HL-60 (cell line): ENCODE measurements at regions not wholly inside any gene's neighbourhood (a gene's known extent, or its start where the extent isn't known, plus 50 kb on each side); places are given as distances from the start of the nearest gene placed in this dataset.

ENCODE experiments used
- DNase-seq, 2 experiments: peaks; one replicate each; pipeline ENCODE4 v3.0.0-alpha.2; 2010 to 2020; ENCODE audit warnings: low read depth in 1 of 2, low spot score in 1 of 2
- H3K27ac ChIP-seq: fragments of 250-450 bp; sonication (Bioruptor Pico); replicated peaks from 2 replicates; pipeline ENCODE4 v1.5.1; 2020; ENCODE audit warnings: mild to moderate bottlenecking, moderate library complexity
- H3K27me3 ChIP-seq: fragments of 250-450 bp; sonication (Bioruptor Pico); 2 replicates; pipeline ENCODE4 v1.5.1; 2021; ENCODE audit warnings: mild to moderate bottlenecking, moderate library complexity; ENCODE audit not compliant: insufficient read depth, poor library complexity, severe bottlenecking
- H3K4me3 ChIP-seq: replicated peaks from 2 replicates; pipeline ENCODE4 v1.5.1; 2011; ENCODE audit warnings: mild to moderate bottlenecking, control low read depth, low read length; ENCODE audit not compliant: insufficient read depth
- GABPA ChIP-seq: IDR thresholded peaks from 2 replicates; pipeline ENCODE4 v1.6.1; 2012; ENCODE audit warnings: low read depth
- POLR2AphosphoS5 ChIP-seq: IDR thresholded peaks from 2 replicates; pipeline ENCODE4 v1.6.1; 2012; ENCODE audit warnings: low read depth
- SPI1 ChIP-seq: IDR thresholded peaks from 2 replicates; pipeline ENCODE4 v1.6.1; 2012; ENCODE audit warnings: low read depth, mild to moderate bottlenecking, borderline replicate concordance
- TF ChIP-seq, protein P1 (sequence below): IDR thresholded peaks from one replicate; pipeline ENCODE4 v1.5.1; 2011; ENCODE audit warnings: low read length, control low read depth, inconsistent platforms; ENCODE audit not compliant: insufficient read depth
- TF ChIP-seq, protein P2 (sequence below): IDR thresholded peaks from 2 replicates; pipeline ENCODE4 v1.6.1; 2012; ENCODE audit warnings: low read depth; ENCODE audit not compliant: insufficient replicate concordance

DNA sequence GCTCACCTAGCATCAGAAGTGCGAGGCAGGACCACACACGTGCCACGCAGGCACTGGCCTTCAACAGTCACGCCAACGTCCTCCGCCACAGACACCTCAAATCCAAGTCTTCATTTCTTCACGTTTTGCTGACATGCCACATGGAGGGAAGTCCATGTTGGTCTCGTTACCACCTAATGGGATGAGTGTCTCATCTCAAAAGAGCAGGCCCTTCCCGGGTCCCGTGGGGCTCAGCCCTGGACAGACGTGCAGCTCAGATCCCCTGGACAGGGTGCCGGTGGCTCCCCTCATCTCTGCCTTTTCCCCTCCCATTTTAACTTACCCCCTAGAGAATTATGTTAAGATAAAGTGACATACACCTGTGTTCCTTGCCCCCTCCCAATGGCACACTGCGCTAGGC is 76.8 kb downstream of the MRPL36 start:
- Histone ChIP-seq H3K27ac (no peak overlapping the region), H3K4me3 (no peak overlapping the region), H3K27me3 (no peaks in the 10 kb centered on the region)
- DNase-seq, result no peak
- TF ChIP-seq SPI1 (no peak), POLR2AphosphoS5 (no peak), GABPA (no peak)
- TF ChIP-seq, protein P1, sequence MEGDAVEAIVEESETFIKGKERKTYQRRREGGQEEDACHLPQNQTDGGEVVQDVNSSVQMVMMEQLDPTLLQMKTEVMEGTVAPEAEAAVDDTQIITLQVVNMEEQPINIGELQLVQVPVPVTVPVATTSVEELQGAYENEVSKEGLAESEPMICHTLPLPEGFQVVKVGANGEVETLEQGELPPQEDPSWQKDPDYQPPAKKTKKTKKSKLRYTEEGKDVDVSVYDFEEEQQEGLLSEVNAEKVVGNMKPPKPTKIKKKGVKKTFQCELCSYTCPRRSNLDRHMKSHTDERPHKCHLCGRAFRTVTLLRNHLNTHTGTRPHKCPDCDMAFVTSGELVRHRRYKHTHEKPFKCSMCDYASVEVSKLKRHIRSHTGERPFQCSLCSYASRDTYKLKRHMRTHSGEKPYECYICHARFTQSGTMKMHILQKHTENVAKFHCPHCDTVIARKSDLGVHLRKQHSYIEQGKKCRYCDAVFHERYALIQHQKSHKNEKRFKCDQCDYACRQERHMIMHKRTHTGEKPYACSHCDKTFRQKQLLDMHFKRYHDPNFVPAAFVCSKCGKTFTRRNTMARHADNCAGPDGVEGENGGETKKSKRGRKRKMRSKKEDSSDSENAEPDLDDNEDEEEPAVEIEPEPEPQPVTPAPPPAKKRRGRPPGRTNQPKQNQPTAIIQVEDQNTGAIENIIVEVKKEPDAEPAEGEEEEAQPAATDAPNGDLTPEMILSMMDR, result no peak
- TF ChIP-seq, protein P2, sequence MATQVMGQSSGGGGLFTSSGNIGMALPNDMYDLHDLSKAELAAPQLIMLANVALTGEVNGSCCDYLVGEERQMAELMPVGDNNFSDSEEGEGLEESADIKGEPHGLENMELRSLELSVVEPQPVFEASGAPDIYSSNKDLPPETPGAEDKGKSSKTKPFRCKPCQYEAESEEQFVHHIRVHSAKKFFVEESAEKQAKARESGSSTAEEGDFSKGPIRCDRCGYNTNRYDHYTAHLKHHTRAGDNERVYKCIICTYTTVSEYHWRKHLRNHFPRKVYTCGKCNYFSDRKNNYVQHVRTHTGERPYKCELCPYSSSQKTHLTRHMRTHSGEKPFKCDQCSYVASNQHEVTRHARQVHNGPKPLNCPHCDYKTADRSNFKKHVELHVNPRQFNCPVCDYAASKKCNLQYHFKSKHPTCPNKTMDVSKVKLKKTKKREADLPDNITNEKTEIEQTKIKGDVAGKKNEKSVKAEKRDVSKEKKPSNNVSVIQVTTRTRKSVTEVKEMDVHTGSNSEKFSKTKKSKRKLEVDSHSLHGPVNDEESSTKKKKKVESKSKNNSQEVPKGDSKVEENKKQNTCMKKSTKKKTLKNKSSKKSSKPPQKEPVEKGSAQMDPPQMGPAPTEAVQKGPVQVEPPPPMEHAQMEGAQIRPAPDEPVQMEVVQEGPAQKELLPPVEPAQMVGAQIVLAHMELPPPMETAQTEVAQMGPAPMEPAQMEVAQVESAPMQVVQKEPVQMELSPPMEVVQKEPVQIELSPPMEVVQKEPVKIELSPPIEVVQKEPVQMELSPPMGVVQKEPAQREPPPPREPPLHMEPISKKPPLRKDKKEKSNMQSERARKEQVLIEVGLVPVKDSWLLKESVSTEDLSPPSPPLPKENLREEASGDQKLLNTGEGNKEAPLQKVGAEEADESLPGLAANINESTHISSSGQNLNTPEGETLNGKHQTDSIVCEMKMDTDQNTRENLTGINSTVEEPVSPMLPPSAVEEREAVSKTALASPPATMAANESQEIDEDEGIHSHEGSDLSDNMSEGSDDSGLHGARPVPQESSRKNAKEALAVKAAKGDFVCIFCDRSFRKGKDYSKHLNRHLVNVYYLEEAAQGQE, result no peak

DNA sequence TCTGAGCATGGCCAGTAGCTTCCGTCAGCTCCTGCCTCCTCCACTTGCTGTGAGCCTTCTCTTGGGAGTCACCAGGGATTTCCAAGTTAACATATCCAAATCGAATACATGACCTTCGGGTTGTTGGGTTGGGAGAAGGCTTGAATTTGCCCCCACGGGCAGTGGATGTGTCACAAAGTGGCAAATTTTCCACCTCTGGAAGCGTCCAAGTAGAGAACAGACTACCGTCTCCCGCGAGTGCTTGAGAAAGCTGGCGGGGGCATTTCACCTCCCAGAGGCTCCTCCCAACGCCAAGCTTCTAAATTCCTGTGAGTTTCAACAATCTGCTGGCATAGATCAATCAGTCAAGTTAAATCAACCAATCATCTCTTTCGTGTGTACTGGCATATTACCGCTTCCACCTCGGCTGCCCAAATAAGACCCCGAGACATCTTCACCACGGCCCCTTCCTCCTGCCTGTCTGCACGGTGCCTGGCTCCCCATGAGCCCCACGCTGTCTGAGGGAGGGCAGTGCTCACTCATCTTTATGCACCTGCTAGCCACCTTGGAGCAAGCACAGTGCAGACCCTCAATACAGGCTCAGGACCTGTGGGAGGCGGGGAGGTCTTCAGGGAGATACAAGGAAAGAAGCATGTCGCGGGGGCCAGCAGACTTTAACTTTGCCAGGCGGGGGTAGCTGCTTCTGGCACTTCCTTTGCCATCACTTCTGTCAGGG is 79.1 kb downstream of the MRPL36 start:
- DNase-seq, result no peak
- no peak for TF ChIP-seq SPI1
- TF ChIP-seq, protein P2, result no peak
- TF ChIP-seq, protein P1, result no peak
- TF ChIP-seq POLR2AphosphoS5, result no peak
- no peak for TF ChIP-seq GABPA
- H3K27ac ChIP-seq, result no peak overlapping the region
- no peak overlapping the region for H3K4me3 ChIP-seq
- no peaks in the 10 kb centered on the region for H3K27me3 ChIP-seq

DNA sequence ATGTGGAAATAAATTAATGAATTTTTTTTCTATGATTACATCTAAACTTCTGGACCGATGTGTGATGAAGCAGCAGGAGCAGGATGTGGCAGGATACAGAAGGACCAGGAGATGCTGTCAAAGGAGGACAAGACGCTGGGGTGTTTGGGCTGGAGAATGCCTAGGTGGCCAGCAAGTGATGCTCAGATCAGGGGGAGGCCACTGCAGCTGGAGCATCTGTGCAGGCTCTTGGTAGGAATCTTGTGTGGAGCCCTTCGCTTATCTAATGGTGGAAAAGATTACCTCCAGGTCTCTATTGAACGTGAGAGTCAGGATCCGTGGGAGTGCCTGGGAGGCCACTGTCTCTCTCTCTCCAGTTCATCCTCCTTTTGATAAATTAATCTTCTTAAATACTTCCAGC is 79.8 kb downstream of the MRPL36 start:
- DNase-seq, result no peak
- TF ChIP-seq GABPA (no peak), SPI1 (no peak), POLR2AphosphoS5 (no peak)
- TF ChIP-seq, protein P1, result no peak
- TF ChIP-seq, protein P2, result no peak
- Histone ChIP-seq H3K27me3 (no peaks in the 10 kb centered on the region), H3K4me3 (no peak overlapping the region), H3K27ac (no peak overlapping the region)
